ENCODE measurements at regions not wholly inside any gene's neighbourhood (a gene's known extent, or its start where the extent isn't known, plus 50 kb on each side); places are given as distances from the start of the nearest gene placed in this dataset.

GRCh38 chr16:62974424-62974823 is 938.2 kb upstream of the CDH8 start:
- TF ChIP-seq CTCF (IDR thresholded peaks at IDR 0.05; ENCODE audit: poor library complexity, severe bottlenecking): no peak
- no peak for TF ChIP-seq REST (IDR thresholded peaks at IDR 0.05; ENCODE audit: borderline replicate concordance)
